Fibroblast of lung (primary cell): ENCODE measurements at regions not wholly inside any gene's neighbourhood (a gene's known extent, or its start where the extent isn't known, plus 50 kb on each side); places are given as distances from the start of the nearest gene placed in this dataset.
A peak's percentile ranks its signal among the peaks of the same experiment; 100 is the strongest.

Experiments
- DNase-seq, 2 donors: peaks; one replicate each; pipeline versions ENCODE4 v3.0.0 to v3.0.0-alpha.2; 2010; ENCODE audit warnings: low read depth in 2 of 2
- H2AFZ ChIP-seq: 2 replicates; pipeline ENCODE4 v1.5.1; 2012; ENCODE audit warnings: low read length, control low read depth, inconsistent platforms
- H3K27ac ChIP-seq: 2 replicates; pipeline ENCODE4 v1.5.1; 2011; ENCODE audit warnings: low read length, control low read depth; ENCODE audit not compliant: insufficient read depth
- H3K27me3 ChIP-seq: 2 replicates; pipeline ENCODE4 v1.5.1; 2011; ENCODE audit warnings: mild to moderate bottlenecking, low read length; ENCODE audit not compliant: control insufficient read depth, insufficient read depth
- H3K36me3 ChIP-seq: 2 replicates; pipeline ENCODE4 v1.5.1; 2011; ENCODE audit warnings: low read length; ENCODE audit not compliant: control insufficient read depth, insufficient read depth
- H3K4me1 ChIP-seq: 2 replicates; pipeline ENCODE4 v1.5.1; 2011; ENCODE audit warnings: low read length; ENCODE audit not compliant: control insufficient read depth, insufficient read depth; ENCODE audit errors: extremely low read depth
- H3K4me2 ChIP-seq: 2 replicates; pipeline ENCODE4 v1.5.1; 2011; ENCODE audit warnings: low read length, control low read depth; ENCODE audit not compliant: insufficient read depth; ENCODE audit errors: extremely low read depth
- H3K4me3 ChIP-seq, 4 experiments: fragments of 200-600 bp in 1 of 4; sonication (generic) in 1 of 4; replicated peaks in 1 of 4; 2 replicates each; pipeline ENCODE4 v1.5.1; 2011 to 2016; ENCODE audit warnings: low read length in 4 of 4, low read depth in 3 of 4, mild to moderate bottlenecking in 3 of 4, control low read depth in 2 of 4, inconsistent platforms in 1 of 4, mixed read lengths in 1 of 4; ENCODE audit not compliant: insufficient read depth in 1 of 4; ENCODE audit errors: control extremely low read depth in 1 of 4
- H3K79me2 ChIP-seq: 2 replicates; pipeline ENCODE4 v1.5.1; 2012; ENCODE audit warnings: mild to moderate bottlenecking, low read length, inconsistent platforms; ENCODE audit not compliant: control insufficient read depth, insufficient read depth
- H3K9ac ChIP-seq: 2 replicates; pipeline ENCODE4 v1.5.1; 2011; ENCODE audit warnings: mild to moderate bottlenecking, low read length, control low read depth; ENCODE audit not compliant: insufficient read depth
- H3K9me3 ChIP-seq: 2 replicates; pipeline ENCODE4 v1.5.1; 2012; ENCODE audit warnings: low read depth, low read length; ENCODE audit not compliant: control insufficient read depth, insufficient read depth
- H4K20me1 ChIP-seq: 2 replicates; pipeline ENCODE4 v1.5.1; 2011; ENCODE audit warnings: low read length; ENCODE audit not compliant: control insufficient read depth, insufficient read depth; ENCODE audit errors: extremely low read depth
- EZH2 ChIP-seq: IDR thresholded peaks from 2 replicates; pipeline ENCODE4 v1.5.1; 2012; ENCODE audit warnings: low read length, control low read depth, mild to moderate bottlenecking; ENCODE audit errors: missing control alignments
- TF ChIP-seq, protein P1 (sequence below), 2 donors: IDR thresholded peaks in 1 of 2; conservative IDR thresholded peaks in 1 of 2; 1 replicate in 1 of 2; 2 replicates in 1 of 2; pipeline ENCODE4 v1.5.1; 2011 to 2012; ENCODE audit warnings: low read length in 2 of 2, control low read depth in 1 of 2, inconsistent platforms in 1 of 2, low read depth in 1 of 2, mild to moderate bottlenecking in 1 of 2

DNA sequence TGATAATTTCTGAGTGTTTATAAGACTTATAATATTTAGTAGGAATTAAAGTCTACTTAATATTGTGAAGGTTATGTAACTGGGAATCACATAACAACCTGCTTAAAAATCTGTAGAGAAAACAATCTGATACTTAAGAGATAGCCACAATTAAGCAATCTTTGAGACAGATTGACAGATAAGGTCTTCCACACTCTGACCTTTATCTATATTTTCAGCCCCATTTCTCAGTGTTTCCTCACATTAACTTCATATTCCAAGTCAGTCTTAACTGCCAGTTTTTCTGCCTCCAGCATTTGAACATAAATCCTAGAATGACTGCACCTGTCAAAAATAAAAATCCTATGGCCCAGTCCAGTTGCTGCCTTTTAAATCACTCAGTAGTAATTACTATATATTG is 423.2 kb downstream of the PYDC2 start:
- Histone ChIP-seq H3K27ac (no peak overlapping the region), H2AFZ (no peak overlapping the region), H3K79me2 (no peaks in the 10 kb centered on the region), H3K9me3 (no peaks in the 10 kb centered on the region), H3K36me3 (no peaks in the 10 kb centered on the region), H3K27me3 (no peaks in the 10 kb centered on the region), H3K4me1 (no peaks in the 10 kb centered on the region), H3K4me3 (no peak overlapping the region), H3K4me2 (no peak overlapping the region), H3K9ac (no peak overlapping the region), H4K20me1 (no peaks in the 10 kb centered on the region)
- no peak for DNase-seq
- TF ChIP-seq, protein P1, sequence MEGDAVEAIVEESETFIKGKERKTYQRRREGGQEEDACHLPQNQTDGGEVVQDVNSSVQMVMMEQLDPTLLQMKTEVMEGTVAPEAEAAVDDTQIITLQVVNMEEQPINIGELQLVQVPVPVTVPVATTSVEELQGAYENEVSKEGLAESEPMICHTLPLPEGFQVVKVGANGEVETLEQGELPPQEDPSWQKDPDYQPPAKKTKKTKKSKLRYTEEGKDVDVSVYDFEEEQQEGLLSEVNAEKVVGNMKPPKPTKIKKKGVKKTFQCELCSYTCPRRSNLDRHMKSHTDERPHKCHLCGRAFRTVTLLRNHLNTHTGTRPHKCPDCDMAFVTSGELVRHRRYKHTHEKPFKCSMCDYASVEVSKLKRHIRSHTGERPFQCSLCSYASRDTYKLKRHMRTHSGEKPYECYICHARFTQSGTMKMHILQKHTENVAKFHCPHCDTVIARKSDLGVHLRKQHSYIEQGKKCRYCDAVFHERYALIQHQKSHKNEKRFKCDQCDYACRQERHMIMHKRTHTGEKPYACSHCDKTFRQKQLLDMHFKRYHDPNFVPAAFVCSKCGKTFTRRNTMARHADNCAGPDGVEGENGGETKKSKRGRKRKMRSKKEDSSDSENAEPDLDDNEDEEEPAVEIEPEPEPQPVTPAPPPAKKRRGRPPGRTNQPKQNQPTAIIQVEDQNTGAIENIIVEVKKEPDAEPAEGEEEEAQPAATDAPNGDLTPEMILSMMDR (conservative IDR thresholded peaks at IDR 0.05 in 1 of 2, IDR thresholded peaks at IDR 0.05 in 1 of 2; ENCODE audit: low read depth in 1 of 2, low read length in 2 of 2): no peak
- no peak for TF ChIP-seq EZH2

DNA sequence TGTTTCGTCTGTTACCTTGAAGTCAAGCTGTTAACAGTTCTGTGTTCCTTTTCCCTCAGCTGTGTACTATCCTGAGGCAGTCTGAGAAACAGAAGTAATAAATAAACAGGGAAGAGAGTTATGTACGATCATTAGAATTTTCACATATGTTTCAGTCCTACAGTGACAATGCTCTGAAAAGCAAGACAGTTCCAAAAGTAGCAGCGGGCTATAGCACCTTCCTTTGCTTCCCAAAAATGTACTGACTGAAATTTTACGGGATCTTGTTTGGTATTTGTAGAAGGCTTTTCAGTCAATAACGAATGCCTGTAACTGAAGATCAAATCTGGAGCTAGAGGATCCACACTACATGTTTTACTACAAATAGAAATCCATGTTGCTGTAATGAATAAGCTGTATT is 428.1 kb downstream of the PYDC2 start:
- Histone ChIP-seq H3K36me3 (no peaks in the 10 kb centered on the region), H2AFZ (no peak overlapping the region), H3K27me3 (no peaks in the 10 kb centered on the region), H3K4me2 (no peak overlapping the region), H3K27ac (no peak overlapping the region), H3K4me3 (no peak overlapping the region), H3K4me1 (no peaks in the 10 kb centered on the region), H3K79me2 (no peaks in the 10 kb centered on the region), H3K9ac (no peak overlapping the region), H3K9me3 (no peaks in the 10 kb centered on the region), H4K20me1 (no peaks in the 10 kb centered on the region)
- TF ChIP-seq, protein P1 (conservative IDR thresholded peaks at IDR 0.05 in 1 of 2, IDR thresholded peaks at IDR 0.05 in 1 of 2; ENCODE audit: low read depth in 1 of 2, low read length in 2 of 2): no peak
- TF ChIP-seq EZH2: no peak
- DNase-seq: no peak

DNA sequence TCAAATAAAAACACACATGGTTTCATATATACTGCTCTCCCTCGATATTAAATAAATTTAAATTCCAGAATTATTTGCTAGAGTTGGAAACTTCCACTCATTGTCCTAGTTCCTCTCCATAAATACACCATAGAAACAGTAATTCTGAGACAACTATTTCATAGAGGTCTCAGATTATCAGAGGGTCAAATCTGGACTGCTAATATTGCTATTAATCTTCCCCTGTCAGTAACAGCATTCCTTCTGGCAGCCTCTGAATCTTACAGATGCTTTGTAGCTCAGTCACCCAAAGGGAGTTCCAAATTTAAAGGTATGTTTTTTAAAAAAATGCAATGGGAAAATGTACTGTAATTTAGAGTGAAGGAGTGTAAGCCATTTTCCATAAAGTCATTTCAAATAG is 428.8 kb downstream of the PYDC2 start:
- no peak overlapping the region for H3K4me2 ChIP-seq
- TF ChIP-seq, protein P1 (conservative IDR thresholded peaks at IDR 0.05 in 1 of 2, IDR thresholded peaks at IDR 0.05 in 1 of 2; ENCODE audit: low read depth in 1 of 2, low read length in 2 of 2): no peak
- no peak for TF ChIP-seq EZH2
- DNase-seq: peak in 1 of 2 donors; percentile 78

More for the DNA sequence above, 428.8 kb downstream of the PYDC2 start:
- H3K9me3 ChIP-seq: no peaks in the 10 kb centered on the region
- H4K20me1 ChIP-seq: no peaks in the 10 kb centered on the region
- no peaks in the 10 kb centered on the region for H3K4me1 ChIP-seq
- no peak overlapping the region for H3K4me3 ChIP-seq
- no peak overlapping the region for H3K9ac ChIP-seq
- H3K36me3 ChIP-seq: no peaks in the 10 kb centered on the region
- no peak overlapping the region for H3K27ac ChIP-seq
- no peaks in the 10 kb centered on the region for H3K27me3 ChIP-seq
- H2AFZ ChIP-seq: no peak overlapping the region
- H3K79me2 ChIP-seq: no peaks in the 10 kb centered on the region
